Muscle of back (tissue), 3 donors: ENCODE measurements at regions not wholly inside any gene's neighbourhood (a gene's known extent, or its start where the extent isn't known, plus 50 kb on each side); places are given as distances from the start of the nearest gene placed in this dataset.

Source experiments
- DNase-seq, 3 donors: peaks; one replicate each; pipeline versions ENCODE4 v3.0.0 to v3.0.0-alpha.2; 2013

- peak in 1 of 3 donors; percentile 86 for DNase-seq
Observed at GRCh38 chr9:129343424-129344375, 165.6 kb upstream of the IER5L start.

- DNase-seq: peak in 1 of 3 donors; percentile 54
Observed at GRCh38 chr9:129342591-129343423, 164.7 kb upstream of the IER5L start.

GRCh38 chr9:129341987-129342348 lies 163.9 kb upstream of the IER5L start:
- no peak for DNase-seq

GRCh38 chr9:129341171-129341986 lies 163.3 kb upstream of the IER5L start:
- DNase-seq: peak in 1 of 3 donors; percentile 69

GRCh38 chr9:129340427-129341170 lies 162.5 kb upstream of the IER5L start:
- DNase-seq: peak in 1 of 3 donors; percentile 56

- DNase-seq: no peak
Observed at GRCh38 chr9:129339539-129340157, 161.6 kb upstream of the IER5L start.

- DNase-seq: peak in 1 of 3 donors; percentile 78
Observed at GRCh38 chr9:129338724-129339430, 160.8 kb upstream of the IER5L start.

- peak in 1 of 3 donors; percentile 69 for DNase-seq
Observed at GRCh38 chr9:129337336-129338140, 159.5 kb upstream of the IER5L start.

GRCh38 chr9:129336601-129337331 lies 158.7 kb upstream of the IER5L start:
- DNase-seq: peak in 2 of 3 donors; percentile 66 to 90

GRCh38 chr9:129336130-129336528 lies 158.1 kb upstream of the IER5L start:
- DNase-seq: peak in 1 of 3 donors; percentile 65

- peak in 1 of 3 donors; percentile 57 for DNase-seq
Observed at GRCh38 chr9:129335464-129336129, 157.5 kb upstream of the IER5L start.

- DNase-seq: peak; percentile 93 to 97 (median 96)
Observed at GRCh38 chr9:129334105-129334935, 156.3 kb upstream of the IER5L start.

- no peak for DNase-seq
Observed at GRCh38 chr9:129333617-129334104, 155.6 kb upstream of the IER5L start.

- DNase-seq: no peak
Observed at GRCh38 chr9:129332581-129332980, 154.5 kb upstream of the IER5L start.

- no peak for DNase-seq
Observed at GRCh38 chr9:129331772-129332500, 153.9 kb upstream of the IER5L start.

GRCh38 chr9:129331493-129331765 lies 153.4 kb upstream of the IER5L start:
- DNase-seq: no peak
